ENCODE measurements at regions not wholly inside any gene's neighbourhood (a gene's known extent, or its start where the extent isn't known, plus 50 kb on each side); places are given as distances from the start of the nearest gene placed in this dataset.

DNA sequence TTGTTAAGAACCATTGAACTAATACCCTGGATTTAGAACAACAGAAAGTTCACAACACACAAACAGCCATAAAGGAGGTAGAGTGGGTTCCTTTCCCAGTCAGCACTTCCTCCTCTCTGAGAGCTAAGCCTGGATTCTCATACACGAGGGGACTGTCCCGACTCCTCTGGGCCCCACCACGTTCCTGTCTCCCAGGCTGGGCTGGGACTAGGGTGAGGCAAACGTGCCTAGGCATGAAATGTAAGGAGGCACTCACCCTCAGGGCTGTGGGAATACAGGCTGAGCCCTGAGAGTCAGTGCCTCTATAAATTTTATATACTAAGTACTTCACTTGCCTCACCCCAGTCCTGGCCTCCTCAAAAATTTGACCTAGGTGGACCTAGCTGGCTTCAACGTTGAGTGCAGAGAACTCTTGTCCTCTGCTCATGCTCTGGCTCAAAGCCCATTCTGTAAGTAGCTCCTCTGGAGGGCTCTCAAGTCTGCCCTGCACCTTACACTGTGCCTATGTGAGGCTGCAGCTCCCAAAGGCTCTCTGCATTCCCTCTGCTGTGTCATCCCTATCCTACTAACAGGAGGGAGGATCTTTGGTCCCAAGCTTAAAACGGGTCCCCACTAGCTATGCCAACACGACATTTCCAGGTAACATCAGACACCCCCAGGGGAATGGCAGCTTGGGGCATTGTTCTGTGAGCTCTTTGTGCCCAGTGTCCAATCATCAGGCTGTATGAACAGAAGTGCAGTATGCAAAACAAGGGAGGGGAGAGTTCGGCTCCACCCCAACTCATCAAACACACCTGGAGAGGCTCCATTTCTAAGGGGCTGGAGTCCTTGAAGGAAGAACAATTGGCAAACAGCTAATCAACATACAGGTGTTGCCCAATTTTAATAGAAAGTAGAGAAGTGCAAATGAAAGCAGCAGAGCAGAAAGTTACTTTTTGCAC, 233.2 kb downstream of the RPLP1 start:
- no peak for DNase-seq (ENCODE audit: extremely low spot score)
- CTCF ChIA-PET, result interaction anchor here (0.5 kb wide), 1 partner anchor 209 kb away, joined by 3 read pairs; no protein-coding TSS in a partner anchor
- POLR2A ChIA-PET, result no interaction called here
- TF ChIP-seq ZNF384 (IDR thresholded peaks at IDR 0.05), result no peak
- no peak for TF ChIP-seq LEF1 (IDR thresholded peaks at IDR 0.05; ENCODE audit: borderline replicate concordance)
- TF ChIP-seq L3MBTL2 (conservative IDR thresholded peaks at IDR 0.05), result no peak
- TF ChIP-seq, protein P1, sequence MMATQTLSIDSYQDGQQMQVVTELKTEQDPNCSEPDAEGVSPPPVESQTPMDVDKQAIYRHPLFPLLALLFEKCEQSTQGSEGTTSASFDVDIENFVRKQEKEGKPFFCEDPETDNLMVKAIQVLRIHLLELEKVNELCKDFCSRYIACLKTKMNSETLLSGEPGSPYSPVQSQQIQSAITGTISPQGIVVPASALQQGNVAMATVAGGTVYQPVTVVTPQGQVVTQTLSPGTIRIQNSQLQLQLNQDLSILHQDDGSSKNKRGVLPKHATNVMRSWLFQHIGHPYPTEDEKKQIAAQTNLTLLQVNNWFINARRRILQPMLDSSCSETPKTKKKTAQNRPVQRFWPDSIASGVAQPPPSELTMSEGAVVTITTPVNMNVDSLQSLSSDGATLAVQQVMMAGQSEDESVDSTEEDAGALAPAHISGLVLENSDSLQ (IDR thresholded peaks at IDR 0.05), result no peak
- no peak for TF ChIP-seq CTBP1 (IDR thresholded peaks at IDR 0.05; ENCODE audit: borderline replicate concordance)
- TF ChIP-seq FOXM1 (IDR thresholded peaks at IDR 0.05; ENCODE audit: borderline replicate concordance), result no peak
- TF ChIP-seq FOXK2 (IDR thresholded peaks at IDR 0.05), result no peak
- TF ChIP-seq BHLHE40 (IDR thresholded peaks at IDR 0.05; ENCODE audit: borderline replicate concordance), result no peak
- TF ChIP-seq NFRKB (IDR thresholded peaks at IDR 0.05), result no peak
- no peak for TF ChIP-seq ARNT (IDR thresholded peaks at IDR 0.05)
- no peak for TF ChIP-seq HDGF (IDR thresholded peaks at IDR 0.05; ENCODE audit: borderline replicate concordance)
- no peak for TF ChIP-seq ELF4 (IDR thresholded peaks at IDR 0.05)
- TF ChIP-seq FOXA1 (IDR thresholded peaks at IDR 0.05), result no peak
- TF ChIP-seq TARDBP (IDR thresholded peaks at IDR 0.05), result no peak
- TF ChIP-seq SP1 (IDR thresholded peaks at IDR 0.05), result no peak

DNA sequence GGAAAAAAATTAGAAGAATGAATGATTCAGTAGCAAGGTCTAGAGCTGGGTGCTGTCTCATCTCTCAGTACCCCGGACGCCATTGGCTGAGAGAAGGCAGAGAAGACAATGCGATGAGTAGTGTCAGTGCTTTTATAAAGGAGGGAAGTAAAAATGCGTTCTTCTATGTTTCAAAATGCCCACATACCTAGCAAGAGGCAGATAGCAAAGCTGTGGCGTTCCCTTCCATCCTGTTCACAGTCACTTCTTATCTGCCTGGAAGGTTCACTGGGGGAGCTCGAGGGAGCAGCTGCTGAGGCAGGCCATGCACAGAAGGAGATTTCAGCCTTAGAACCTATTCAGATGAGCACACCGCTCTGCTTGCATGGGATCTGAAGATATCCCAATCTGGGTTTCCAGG, 234.0 kb downstream of the RPLP1 start:
- CTCF ChIA-PET, result no interaction called here
- POLR2A ChIA-PET, result no interaction called here
- no peak for TF ChIP-seq ELF4 (IDR thresholded peaks at IDR 0.05)
- no peak for TF ChIP-seq CTBP1 (IDR thresholded peaks at IDR 0.05; ENCODE audit: borderline replicate concordance)
- TF ChIP-seq SP1 (IDR thresholded peaks at IDR 0.05), result no peak
- no peak for TF ChIP-seq LEF1 (IDR thresholded peaks at IDR 0.05; ENCODE audit: borderline replicate concordance)
- no peak for TF ChIP-seq HDGF (IDR thresholded peaks at IDR 0.05; ENCODE audit: borderline replicate concordance)
- no peak for TF ChIP-seq FOXA1 (IDR thresholded peaks at IDR 0.05)
- TF ChIP-seq, protein P1 (IDR thresholded peaks at IDR 0.05), result no peak
- no peak for TF ChIP-seq BHLHE40 (IDR thresholded peaks at IDR 0.05; ENCODE audit: borderline replicate concordance)
- no peak for TF ChIP-seq TARDBP (IDR thresholded peaks at IDR 0.05)
- TF ChIP-seq SUZ12 (IDR thresholded peaks at IDR 0.05), result no peak
- DNase-seq (ENCODE audit: extremely low spot score), result no peak

DNA sequence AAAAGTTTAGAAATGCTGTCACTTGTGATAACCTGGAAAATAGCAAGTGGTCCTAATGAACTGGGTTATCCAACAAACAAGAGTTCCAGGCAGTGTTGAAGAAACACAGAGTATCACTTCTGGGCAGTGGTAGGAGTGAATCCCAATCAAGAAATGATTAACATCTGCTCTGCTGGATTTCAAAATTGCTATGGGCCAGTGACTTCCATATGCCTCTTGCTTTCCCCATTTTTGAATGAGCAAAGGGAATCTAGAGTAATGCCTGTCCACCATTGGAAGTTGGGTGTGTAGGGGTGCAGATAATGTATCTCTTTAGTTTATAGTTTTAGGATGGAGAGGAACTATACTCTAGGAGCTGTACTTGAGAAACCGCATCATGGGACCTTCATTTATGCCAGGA, 236.5 kb downstream of the RPLP1 start:
- no peak for DNase-seq (ENCODE audit: extremely low spot score)
- CTCF ChIA-PET, result no interaction called here
- POLR2A ChIA-PET, result no interaction called here

DNA sequence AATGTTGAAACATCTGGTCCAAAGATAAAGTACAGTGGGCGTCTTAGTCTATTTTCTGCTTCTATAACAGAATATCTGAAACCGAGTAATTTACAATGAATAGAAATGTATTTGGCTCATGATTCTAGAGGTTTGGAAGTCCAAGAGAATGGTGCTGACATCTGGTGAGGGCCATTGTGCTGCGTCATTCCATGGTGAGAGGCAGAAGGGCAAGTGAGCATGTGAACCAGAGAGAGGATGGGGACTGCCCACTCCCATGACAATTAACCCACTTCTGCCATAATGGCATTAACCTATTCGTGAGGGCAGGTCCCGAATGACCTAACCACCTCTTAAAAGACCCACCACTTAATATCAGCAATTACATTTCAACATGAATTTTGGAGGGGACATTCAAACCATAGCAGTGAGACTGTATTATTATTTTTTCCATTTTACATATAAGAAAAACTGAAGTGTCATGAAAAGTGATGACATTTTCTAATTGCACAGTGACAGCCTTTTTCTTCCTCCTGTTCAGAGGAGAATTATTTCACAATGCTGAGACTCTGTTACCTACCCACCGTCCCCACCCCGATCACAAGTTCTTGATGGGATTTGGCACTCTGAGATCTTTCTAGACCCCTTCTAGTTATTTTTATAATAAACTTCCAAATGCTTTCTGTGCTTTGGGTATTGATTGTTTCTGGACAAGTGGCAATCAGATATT, 238.8 kb downstream of the RPLP1 start:
- no peak for DNase-seq (ENCODE audit: extremely low spot score)
- CTCF ChIA-PET, result no interaction called here
- TF ChIP-seq FOXK2 (IDR thresholded peaks at IDR 0.05), result no peak
- no peak for TF ChIP-seq NFRKB (IDR thresholded peaks at IDR 0.05)
- TF ChIP-seq HDGF (IDR thresholded peaks at IDR 0.05; ENCODE audit: borderline replicate concordance), result no peak
- no peak for TF ChIP-seq LEF1 (IDR thresholded peaks at IDR 0.05; ENCODE audit: borderline replicate concordance)
- TF ChIP-seq ELF4 (IDR thresholded peaks at IDR 0.05), result no peak
- no peak for TF ChIP-seq ARNT (IDR thresholded peaks at IDR 0.05)
- no peak for TF ChIP-seq FOXM1 (IDR thresholded peaks at IDR 0.05; ENCODE audit: borderline replicate concordance)
- TF ChIP-seq TARDBP (IDR thresholded peaks at IDR 0.05), result no peak
- no peak for TF ChIP-seq SP1 (IDR thresholded peaks at IDR 0.05)
- TF ChIP-seq BHLHE40 (IDR thresholded peaks at IDR 0.05; ENCODE audit: borderline replicate concordance), result no peak
- no peak for TF ChIP-seq FOXA1 (IDR thresholded peaks at IDR 0.05)
- TF ChIP-seq CTBP1 (IDR thresholded peaks at IDR 0.05; ENCODE audit: borderline replicate concordance), result no peak
- POLR2A ChIA-PET, result no interaction called here

More for the DNA sequence above, 236.5 kb downstream of the RPLP1 start:
- TF ChIP-seq FOXA1 (IDR thresholded peaks at IDR 0.05) (no peak), ZNF384 (IDR thresholded peaks at IDR 0.05) (no peak), HDGF (IDR thresholded peaks at IDR 0.05; ENCODE audit: borderline replicate concordance) (no peak), NFRKB (IDR thresholded peaks at IDR 0.05) (no peak), LEF1 (IDR thresholded peaks at IDR 0.05; ENCODE audit: borderline replicate concordance) (no peak), FOXK2 (IDR thresholded peaks at IDR 0.05) (no peak), ELF4 (IDR thresholded peaks at IDR 0.05) (no peak)

DNA sequence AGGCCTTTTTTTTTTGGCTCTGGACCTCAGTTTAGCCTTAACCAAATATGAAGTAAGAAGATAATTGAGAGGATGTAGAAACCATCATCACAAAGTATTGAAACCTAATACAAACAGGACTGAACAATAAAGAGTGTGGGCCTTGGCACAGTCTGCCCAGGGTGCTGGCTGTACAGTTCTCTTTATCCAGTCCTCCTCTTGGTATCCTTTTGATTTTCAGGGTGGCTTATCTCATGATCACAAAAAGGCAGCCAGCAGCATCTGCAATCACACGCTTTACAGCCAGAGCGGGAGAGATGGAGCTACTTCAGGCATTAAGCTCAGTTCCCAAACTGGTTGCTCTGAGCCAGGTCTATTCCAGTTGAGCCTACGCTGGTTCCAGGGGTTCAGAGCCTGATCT, 239.7 kb downstream of the RPLP1 start:
- no peak for DNase-seq (ENCODE audit: extremely low spot score)
- POLR2A ChIA-PET, result no interaction called here
- CTCF ChIA-PET, result no interaction called here
- TF ChIP-seq FOXA1 (IDR thresholded peaks at IDR 0.05), result no peak
- TF ChIP-seq L3MBTL2 (conservative IDR thresholded peaks at IDR 0.05), result no peak
- TF ChIP-seq ZNF384 (IDR thresholded peaks at IDR 0.05), result no peak
- no peak for TF ChIP-seq CTBP1 (IDR thresholded peaks at IDR 0.05; ENCODE audit: borderline replicate concordance)
- TF ChIP-seq TARDBP (IDR thresholded peaks at IDR 0.05), result no peak
- TF ChIP-seq LEF1 (IDR thresholded peaks at IDR 0.05; ENCODE audit: borderline replicate concordance), result no peak
- no peak for TF ChIP-seq ARNT (IDR thresholded peaks at IDR 0.05)
- TF ChIP-seq FOXK2 (IDR thresholded peaks at IDR 0.05), result no peak
- no peak for TF ChIP-seq BHLHE40 (IDR thresholded peaks at IDR 0.05; ENCODE audit: borderline replicate concordance)
- TF ChIP-seq HDGF (IDR thresholded peaks at IDR 0.05; ENCODE audit: borderline replicate concordance), result no peak
- TF ChIP-seq FOXM1 (IDR thresholded peaks at IDR 0.05; ENCODE audit: borderline replicate concordance), result no peak
- no peak for TF ChIP-seq ELF4 (IDR thresholded peaks at IDR 0.05)
- TF ChIP-seq SUZ12 (IDR thresholded peaks at IDR 0.05), result no peak
- TF ChIP-seq SP1 (IDR thresholded peaks at IDR 0.05), result no peak
- TF ChIP-seq NFRKB (IDR thresholded peaks at IDR 0.05), result no peak
- TF ChIP-seq, protein P1 (IDR thresholded peaks at IDR 0.05), result no peak

Data from HEK293T (cell line).